ENCODE measurements at regions not wholly inside any gene's neighbourhood (a gene's known extent, or its start where the extent isn't known, plus 50 kb on each side); places are given as distances from the start of the nearest gene placed in this dataset.
"Not testable (repeated sequence)": the region's sequence is repeated elsewhere in the genome, so short reads cannot be mapped to it uniquely, and the experiment has no call there.

DNA sequence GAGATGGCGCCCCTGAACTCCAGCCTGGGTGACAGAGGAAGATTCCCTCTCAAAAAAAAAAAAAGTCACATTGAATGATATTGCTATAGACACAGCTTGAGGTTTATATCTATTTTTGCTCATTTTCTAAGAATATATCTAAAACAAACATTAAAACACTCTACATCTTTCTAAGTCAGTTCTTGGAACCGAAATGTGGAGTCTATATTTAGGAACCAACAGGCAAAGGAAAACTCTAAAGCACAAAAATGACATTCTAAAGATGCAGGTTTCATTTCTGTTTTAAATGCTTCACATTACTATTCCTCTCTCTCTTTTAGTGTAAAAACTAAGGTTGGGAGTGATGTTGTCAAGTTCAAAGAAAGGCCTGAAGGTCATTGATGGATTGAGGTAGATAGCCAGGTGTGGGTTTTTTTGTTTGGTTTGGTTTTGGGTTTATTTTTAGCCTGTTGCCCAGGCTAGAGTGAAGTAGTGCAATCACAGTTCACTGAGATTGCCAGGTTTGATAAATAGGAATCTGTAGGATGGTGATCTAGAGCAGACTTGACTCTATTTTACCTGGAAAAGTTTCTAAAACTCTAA lies 194.0 kb upstream of the RBBP8 start:
- no peak for DNase-seq (ENCODE audit: low spot score)

DNA sequence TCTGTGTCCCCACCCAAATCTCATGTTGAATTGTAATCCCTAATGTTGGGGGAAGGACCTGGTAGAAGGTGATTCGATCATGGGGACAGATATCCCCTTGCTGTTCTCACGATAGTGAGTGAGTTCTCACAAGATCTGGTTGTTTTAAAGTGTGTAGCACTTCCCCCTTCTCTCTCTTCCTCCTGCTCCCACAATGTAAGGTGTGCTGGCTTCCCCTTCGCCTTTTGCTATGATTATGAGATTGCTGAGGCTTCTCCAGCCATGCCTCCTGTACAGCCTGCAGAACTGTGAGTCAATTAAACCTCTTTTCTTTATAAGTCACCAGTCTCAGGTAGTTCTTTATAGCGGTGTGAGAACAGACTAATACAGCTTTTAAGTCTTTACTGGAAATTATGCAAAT lies 193.3 kb upstream of the RBBP8 start:
- no peak for DNase-seq (ENCODE audit: low spot score)

DNA sequence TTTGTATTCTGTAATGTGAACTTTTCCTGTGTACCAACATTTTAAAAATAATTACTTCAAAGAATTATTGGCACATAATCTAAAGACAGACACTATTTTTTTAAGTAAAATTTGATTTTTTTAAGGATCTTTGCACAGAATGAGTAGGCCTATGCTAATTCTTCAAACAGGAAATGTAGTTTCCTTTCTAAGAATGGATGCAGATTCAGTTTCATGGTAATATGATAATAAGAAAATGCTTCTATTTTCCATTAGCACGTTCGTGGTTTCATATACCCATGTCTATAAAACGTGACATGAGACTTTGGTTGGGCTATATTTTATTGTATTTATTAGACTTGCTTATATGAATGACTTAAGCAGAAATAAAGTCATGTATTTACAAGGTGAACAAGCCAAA lies 191.8 kb upstream of the RBBP8 start:
- DNase-seq (ENCODE audit: low spot score): no peak

DNA sequence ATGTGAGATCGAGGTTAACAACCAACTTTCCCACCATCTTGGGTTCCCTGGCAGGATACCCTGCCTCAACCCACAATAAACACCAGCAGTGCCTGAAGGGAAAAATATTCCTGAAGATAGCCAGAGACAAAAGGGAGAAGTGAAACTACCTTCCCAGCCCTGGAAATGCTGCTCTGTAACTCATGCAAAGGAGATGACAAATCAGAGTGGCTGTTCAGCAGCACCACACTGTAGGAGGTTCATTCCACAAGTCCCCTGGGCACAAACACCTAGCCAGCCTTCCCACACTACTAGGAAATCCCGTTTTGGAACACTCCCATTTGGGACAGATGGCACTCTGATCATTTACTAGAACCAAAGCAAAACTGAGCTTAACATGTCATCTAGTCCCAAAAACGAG lies 190.7 kb upstream of the RBBP8 start:
- DNase-seq (ENCODE audit: low spot score): no peak

DNA sequence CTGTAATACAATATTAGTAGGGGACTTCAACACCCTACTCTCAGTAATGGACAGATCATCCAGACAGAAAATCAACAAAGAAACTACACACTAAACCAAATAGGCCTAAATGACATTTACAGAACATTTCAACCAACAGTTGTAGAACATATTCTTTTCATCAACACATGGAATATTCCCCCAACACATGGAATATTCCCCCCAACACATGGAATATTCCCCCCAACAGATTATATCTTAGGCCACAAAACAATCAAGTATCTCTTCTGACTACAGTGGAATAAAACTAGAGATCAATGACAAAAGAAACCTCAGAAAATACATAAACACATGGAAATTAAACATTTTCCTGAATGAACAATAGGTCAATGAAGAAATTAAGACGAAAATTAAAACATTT lies 187.2 kb upstream of the RBBP8 start:
- no peak for DNase-seq (ENCODE audit: low spot score)

DNA sequence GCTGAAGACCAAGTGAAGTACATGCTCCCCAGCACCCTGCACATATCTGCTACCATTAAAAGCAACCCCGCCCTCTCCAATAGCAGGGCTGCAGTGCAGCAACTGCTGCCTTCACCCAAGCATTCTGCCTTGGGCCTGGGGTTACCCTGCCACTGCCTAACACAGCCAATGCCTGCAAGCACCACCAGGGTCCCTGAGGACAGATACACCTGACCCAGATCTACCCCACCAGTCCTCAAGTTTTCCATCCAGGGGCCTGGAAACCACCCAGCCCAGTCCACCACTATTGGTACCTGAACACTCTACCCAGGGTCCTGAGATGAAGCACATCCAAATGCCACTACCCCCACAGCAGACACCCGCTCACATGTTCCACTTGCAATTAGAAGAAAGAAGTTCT lies 181.1 kb upstream of the RBBP8 start:
- DNase-seq (ENCODE audit: low spot score): no peak

DNA sequence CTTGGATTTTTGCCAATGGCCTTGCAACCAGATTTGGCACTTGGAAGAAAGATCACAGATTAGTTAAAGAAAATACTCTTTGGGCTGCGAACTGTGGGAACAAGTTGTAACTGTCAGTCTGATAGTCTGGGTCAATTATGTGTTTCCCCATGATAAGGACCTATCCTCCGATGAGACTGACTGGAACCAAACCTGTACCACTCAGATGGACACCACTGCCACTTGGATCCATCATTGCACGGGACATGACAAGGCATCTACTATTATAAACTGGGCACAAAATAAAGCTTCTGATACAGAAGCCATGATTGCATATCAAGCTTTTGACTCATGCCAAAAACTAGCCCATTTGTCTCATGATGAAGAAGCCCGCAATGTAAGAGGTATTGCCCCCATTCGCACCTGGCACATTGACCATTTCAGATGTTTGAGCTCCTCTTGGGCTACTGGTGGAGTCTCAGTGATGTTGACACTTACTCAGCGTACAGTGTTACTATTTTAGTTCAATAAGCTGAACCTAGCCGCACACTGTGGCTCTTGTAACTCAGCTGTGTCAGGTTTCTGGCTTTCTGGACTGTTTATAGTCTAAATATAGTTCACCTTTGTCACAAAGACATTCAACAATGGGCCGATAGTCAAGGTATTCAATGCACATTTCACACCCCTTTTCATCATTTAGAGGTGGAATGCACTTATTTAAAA lies 179.8 kb upstream of the RBBP8 start:
- DNase-seq (ENCODE audit: low spot score): no peak

DNA sequence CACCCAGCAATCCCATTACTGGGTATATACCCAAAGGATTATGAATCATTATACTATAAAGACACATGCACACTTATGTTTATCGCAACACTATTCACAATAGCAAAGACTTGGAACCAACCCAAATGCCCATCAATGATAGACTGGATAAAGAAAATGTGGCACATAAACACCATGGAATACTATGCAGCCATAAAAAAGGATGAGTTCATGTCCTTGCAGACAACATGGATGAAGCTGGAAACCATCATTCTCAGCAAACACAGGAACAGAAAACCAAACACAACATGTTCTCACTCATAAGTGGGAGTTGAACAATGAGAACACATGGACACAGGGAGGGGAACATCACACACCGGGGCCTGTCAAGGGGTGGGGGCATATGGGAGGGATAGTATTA lies 169.1 kb upstream of the RBBP8 start:
- DNase-seq (ENCODE audit: low spot score): not testable (repeated sequence)

DNA sequence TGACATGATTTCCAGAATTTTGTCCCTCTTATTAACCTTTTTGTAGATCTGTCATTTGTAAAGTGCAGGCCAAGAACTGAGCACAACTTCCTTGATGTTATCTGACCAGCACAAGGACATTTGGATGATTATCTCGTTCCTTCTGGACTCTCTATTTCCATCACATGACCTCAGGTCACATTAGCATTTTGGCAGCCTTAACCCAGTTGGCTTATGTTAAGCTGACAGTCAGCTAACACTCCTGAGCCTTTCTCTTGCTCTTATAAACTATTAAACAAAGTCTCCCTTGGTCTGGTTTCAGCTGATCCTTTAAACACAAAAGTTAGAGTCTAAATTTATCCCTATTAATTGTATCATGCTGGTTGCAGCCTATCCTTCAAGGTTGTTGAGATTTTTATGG lies 167.2 kb upstream of the RBBP8 start:
- DNase-seq (ENCODE audit: low spot score): no peak

DNA sequence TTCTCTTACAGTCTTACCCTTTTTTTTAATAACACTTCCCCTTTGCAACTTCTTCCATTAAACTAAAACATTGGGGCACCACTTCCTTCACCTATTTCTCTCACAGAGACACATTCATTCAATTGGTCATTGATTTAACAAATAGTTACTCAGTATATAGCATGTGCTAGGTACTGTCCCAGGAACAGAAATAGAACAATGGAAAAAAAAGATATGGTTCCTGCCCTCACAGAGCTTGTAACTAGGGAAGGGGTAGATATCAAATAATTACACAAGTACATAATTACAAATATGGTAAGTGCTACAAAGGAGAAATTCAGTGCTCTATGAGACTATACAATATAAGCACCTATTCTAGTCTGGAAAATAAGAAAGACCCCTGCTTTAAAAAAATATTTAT lies 165.5 kb upstream of the RBBP8 start:
- no peak for DNase-seq (ENCODE audit: low spot score)

DNA sequence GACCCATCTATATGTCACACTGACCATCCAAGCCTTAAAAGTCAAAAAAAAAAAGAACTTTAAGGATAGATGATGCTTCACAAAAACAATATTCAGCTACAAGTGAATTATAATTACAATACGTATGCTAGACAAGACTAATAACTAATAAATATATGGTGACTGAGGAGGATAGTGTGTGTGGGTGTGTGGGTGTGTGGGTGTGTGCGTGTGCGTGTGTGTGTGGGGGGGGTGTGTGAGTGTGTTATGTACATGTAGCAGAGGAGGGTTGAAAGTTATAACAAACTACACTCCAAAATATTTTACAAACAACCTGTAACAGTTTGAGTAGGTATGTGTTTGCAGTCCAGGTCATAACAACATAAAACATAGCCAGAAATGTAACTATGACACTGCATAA lies 159.2 kb upstream of the RBBP8 start:
- no peak for DNase-seq (ENCODE audit: low spot score)

DNA sequence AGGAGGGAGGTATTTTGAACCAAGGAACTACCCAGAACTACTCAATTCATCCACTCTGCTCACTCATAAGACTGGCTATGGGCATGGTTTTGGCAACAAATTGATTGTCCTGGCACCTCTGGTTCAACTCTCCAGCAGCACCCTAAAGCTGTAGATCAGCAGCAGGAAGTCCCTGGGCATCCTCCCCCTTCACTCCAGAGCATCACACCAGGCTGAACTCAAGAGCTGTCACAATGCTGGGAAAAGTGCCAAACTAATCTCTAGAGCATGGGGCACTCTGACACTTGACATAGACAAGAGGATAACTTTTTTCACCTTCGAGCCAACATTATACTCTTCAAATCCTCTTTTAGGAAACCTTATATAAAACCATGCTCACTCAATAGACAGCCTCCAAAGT lies 154.1 kb upstream of the RBBP8 start:
- DNase-seq (ENCODE audit: low spot score): no peak

DNA sequence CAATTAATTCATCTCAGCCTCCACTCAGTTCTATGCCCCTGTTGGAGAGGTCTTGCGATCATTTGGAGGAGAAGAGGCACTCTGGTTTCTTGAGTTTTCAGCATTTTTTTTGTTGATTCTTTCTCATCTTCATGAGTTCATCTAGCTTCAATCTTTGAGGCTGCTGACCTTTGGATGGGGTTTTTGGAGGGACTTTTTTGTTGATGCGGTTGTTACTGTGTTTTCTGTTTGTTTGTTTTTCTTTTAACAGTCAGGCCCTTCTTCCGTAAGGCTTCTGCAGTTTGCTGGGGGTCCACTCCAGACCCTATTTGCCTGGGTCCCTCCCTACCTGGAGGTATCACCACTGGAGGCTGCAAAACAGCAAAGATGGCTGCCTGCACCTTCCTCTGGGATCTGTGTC lies 149.9 kb upstream of the RBBP8 start:
- no peak for DNase-seq (ENCODE audit: low spot score)

DNA sequence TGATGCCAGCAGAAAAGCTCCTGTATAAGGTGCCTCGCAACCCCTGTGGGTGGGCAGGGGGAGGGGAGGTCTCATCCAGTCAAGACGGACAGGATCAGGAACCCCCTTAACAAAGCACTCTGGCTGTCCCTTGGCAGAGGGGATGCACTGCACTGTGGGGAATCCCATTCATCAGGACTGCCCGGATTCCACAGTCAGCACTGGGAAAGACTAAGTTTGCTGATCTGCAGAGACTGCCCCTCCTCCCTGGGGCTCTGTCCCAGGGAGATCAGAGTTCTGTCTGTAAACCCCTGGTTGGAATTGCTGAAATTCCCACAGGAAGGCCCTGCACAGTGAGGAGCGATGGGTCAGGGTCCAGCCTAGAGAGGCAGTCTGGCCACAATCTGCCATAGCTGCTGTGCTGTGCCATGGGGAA lies 149.5 kb upstream of the RBBP8 start:
- no peak for DNase-seq (ENCODE audit: low spot score)

DNA sequence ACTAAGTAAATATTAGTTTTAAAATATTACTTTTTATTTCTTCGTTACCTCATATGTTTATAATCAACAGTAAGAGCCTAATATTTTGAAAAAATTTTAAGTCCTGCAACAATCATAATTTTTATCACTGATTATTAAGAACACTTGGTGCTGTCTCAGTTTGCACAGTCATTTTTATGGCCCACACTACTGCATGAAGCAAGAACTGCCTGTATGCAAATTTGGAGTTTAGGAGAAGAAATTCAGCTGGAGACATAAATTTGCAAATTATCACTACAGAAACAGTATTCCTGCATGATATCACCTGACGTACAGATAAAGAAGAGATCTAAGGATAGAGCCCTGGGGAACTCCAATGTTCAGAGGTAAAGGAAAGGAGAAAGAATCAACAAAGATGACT lies 144.1 kb upstream of the RBBP8 start:
- no peak for DNase-seq (ENCODE audit: low spot score)

DNA sequence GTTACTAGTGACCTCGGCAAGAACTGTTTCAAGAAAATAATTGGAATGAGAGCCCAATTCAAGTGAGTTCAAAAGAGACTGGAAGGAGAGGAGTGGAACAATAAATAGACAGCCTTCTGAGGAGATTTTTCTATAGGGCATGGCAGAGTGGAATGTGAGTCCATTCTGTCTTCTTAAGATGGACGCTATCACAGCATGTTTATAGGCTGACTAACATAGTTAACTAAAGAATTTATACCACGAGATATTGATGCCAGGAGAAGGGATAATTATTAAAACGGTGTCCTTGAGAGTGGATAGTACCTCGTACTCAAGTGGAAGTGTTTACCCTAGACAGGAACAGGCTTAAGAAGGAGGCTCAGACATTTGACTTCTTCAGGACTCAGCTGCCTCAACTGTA lies 143.5 kb upstream of the RBBP8 start:
- no peak for DNase-seq (ENCODE audit: low spot score)

DNA sequence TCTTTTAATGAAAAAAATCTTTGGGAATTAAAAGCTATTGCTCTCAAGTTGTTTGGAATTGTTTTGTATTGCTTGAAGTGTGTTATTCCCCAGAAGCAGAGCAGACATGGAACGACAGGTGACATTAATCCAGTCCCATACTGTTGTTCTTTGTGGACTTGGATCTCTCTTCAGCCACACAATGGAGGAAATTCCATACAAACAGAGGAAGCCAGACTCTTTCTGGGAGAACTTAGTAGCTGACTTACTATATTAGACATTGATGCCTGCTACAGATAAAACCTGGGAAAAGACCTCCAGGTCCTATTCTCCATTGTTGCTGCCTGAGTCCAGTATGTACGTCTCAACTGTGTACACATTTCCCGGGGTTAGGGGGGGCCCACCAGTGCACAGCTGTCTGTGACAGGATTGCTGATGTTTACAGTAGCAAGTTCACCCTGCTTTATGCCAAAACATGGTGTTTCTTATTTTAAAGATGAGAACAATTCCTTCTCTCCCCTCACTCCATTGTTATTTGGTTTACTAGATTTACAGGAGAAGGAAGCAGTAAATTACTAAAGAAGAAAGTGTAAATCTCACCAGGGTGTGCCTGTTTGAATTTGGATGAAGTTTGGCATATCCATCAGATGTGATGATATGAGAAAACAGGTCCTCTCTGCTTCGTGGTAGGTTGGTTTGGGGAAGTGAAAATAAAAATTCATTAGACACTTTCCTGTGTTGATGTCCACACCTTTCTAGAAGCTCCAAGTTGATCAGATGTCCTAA lies 142.4 kb upstream of the RBBP8 start:
- no peak for DNase-seq (ENCODE audit: low spot score)

DNA sequence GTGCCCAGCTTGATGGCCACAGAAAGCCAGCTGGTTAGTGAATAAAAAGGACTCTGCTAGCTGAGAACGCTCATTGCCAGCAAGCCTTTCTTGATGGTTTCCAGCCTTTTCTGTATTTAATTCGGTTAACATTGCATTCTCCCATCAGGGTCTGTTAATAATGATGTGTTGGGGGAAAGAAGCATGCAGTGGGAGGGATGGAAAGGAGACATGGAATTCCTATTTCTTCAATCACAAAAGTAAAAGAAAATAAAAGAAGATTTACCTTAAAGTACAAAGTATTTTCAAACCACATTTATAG lies 141.9 kb upstream of the RBBP8 start:
- DNase-seq (ENCODE audit: low spot score): no peak

DNA sequence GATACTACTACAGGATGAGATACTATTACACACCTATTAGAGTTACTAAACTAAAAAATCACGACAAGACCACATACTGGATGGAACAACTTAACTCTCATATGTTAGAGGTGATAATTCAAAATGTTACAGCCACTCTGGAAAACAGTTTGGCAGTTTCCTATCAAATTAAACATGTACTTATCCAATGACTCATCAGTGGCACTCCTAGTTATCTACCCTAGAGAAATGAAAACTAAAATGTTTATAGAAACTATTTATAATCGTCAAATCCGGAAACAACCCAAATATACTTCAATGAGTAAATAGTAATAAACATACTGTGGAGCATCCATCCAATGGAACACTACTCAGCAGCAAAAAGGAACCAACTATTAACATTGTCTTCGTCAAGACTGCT lies 137.0 kb upstream of the RBBP8 start:
- DNase-seq (ENCODE audit: low spot score): no peak

DNA sequence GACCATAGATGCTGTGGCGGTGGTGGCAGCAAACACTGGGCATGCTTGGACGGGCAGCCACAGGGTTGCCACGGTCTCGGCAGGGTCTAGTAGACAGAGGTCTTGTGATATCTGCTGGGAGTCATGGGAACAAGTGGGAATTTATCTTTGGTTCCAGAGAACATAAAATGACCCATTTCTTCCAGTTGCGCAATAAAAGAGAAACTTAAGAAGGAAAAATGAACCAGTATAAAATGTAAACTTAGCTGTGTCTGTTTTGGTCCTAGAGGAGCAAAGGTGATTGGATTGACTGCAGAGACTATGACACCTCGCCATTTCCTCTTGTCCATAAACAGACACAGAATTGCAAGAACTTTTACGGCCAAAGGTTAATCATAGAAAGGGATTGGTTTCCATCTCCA lies 132.6 kb upstream of the RBBP8 start:
- no peak for DNase-seq (ENCODE audit: low spot score)

DNA sequence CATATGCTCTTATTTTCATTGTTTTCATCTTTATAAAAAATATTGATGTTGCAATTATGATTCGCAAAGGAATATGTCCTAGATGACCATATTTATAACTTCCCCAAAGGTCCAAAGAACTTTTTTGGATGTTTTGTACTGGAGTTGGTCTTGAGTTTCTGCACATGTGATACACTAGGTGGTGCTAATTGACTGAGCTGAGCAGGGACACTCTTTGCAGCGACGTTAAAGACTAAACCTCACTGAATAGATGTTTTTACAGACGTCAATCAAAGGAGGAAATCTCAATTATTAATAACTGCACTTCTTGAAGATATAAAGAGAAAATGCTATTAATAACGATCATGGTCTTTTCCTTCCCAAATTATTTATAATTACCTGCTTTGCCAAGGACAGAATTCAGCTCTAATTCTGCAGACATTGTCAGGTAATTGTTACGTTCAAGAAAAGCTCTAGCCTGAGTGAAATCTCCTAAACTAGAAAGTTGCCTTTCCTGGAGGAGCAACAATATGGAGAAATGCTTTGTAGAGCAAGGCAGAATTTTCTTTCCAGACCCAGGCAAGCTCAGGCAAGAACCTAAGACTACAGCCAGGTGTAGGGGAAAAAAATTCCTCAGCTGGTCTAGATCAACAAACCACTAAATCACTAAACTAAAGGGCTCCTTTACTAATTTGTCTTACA lies 119.3 kb upstream of the RBBP8 start:
- DNase-seq (ENCODE audit: low spot score): no peak

DNA sequence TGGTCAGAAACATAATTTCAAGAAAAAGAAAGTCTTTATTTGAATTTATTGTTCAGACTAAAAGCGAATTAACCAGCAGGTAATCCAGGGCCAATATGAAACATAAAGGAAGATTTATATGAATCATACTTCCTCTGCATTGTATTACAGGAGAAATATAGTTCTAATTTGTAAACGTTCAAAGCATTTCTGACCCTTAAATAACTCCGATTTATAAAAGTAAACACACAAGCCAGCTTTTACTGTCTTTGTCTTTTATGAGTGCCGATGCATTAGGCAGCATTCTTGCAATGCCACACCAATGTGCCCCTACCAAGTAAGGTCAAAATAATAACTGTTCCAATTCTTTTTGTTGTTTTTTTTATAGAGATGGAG lies 118.8 kb upstream of the RBBP8 start:
- DNase-seq (ENCODE audit: low spot score): no peak
